ENCODE measurements at regions not wholly inside any gene's neighbourhood (a gene's known extent, or its start where the extent isn't known, plus 50 kb on each side); places are given as distances from the start of the nearest gene placed in this dataset.

GRCh38 chr10:125333769-125334168 is 173.4 kb upstream of the CTBP2 start:
- no peak for DNase-seq

GRCh38 chr10:125333209-125333591 is 172.8 kb upstream of the CTBP2 start:
- no peak for DNase-seq

DNA sequence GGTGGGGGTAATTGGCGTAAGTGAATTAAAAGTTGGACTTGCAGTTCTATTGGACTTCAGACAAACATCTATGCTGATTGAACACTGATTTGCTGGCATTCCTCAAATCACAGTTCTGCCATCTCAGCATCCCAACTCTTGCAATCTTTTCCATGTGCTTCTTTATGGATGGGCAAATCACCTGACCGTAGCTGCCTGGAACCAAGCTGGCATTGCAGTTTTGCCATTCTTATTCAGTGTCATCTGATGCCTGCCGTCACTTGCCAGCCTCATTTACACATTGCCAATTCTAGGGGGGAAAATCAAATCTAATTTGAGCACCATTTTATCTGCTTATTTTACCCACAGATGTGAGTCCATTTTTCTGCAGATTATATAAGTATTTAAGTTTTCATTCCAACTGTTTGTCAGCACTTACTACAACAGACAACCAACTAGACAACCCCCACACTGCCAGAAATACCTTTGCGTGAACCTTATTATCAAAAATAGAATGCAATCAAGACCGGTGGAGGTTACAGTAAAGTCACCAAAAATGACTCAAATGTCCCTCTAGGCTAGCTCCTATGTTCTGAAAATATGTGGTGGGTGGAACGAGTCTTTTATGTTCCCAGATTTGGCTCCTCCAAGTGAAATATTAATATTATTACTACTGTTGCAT is 172.3 kb upstream of the CTBP2 start:
- no peak for DNase-seq

GRCh38 chr10:125331056-125331455 is 170.7 kb upstream of the CTBP2 start:
- DNase-seq: no peak

DNA sequence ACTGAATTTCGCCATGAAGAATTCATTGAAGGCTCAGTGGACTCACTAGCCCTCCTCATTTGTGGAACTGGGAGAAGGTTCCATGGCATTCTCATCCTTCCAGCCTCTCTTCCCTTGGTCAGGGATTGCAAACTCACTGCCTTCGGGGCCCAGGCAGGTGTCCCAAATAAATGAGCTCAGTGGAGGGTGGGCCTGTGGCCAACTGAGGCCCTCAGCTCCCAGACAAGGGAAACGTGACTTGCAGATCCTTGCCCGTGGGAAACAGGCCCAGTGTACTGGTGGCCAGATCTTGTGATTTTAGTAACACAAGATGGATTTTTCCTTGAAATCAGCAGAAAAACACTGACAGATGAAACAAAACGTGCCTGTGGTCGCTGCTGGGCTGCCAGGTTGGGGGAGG is 168.7 kb upstream of the CTBP2 start:
- no peak for DNase-seq

DNA sequence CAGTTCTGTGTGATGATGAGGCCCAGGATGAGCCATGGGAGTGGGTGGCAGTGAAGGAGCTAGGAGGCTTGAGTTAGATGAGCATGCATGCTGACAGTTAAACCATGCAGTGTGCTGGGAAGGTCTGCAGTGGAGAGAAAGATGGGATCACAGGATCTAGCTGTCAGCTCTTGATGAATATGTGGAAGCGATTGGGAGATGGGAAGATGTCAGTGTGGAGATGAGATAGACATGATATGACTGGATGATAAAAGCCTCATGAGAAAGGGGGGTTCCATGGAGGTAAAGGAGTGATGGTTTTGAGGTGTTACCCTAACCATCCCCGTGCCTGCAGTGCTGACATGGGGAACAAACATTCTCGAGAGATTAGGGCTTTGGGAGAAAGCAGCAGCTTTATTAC is 165.0 kb upstream of the CTBP2 start:
- DNase-seq: no peak

DNA sequence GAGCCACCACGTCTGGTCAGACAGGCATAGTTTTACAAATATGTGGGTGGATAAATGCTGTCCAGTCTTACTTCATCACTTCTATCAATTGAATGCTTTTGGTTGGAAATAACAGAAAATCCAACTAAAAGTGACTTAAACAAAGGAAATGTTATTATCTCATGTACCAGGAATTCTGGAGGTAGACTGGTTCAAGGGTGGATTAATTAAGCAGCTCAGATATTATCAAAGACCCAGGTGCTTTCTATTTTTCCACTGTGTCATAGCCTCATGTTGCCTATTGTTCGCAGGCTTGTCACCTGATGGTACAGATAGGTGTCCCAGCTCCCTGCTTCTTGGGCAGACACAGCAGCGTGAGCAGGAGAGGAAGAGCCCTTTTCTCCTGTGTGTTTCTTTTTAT is 156.1 kb upstream of the CTBP2 start:
- no peak for DNase-seq

GRCh38 chr10:125300937-125301336 is 140.6 kb upstream of the CTBP2 start:
- no peak for DNase-seq

DNA sequence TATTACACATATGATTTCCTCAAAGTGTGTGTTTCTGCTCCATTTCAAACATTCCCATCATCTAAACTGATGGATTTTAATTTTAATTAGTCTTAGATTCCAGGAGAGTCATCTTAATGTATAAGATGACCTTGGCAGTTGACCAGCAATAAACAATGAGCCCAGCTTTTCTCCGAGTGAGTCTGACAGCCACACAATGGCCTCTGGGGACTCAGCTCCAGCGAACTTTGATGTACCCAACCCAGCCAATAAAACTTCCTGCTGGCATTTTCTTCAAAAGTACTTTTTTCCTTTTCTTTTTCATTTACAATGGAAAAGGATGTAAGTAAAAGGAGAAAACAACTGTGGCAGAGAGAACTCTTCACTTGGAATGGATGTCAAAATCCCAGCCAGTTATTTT is 139.1 kb upstream of the CTBP2 start:
- no peak for DNase-seq

DNA sequence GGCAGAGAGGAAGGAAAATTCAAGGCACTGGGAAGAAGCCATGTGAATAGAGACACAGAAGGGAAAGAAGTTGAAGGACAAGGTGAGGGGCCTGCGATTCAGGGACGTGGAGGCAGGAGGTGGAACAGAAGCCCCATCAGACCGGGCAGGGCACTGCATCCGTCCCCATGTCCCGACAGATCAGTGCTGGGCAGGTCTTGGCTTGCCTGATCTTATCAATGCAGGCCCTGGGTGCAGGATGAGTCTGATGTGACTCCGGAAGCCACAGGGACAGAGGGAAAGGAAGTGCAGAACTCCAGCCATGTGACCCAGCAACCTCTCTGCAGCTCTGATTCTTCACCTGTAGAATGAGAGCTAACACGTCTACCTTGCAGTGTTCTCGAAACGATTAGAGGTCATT is 136.2 kb upstream of the CTBP2 start:
- no peak for DNase-seq

GRCh38 chr10:125294109-125294508 is 133.7 kb upstream of the CTBP2 start:
- DNase-seq: no peak

DNA sequence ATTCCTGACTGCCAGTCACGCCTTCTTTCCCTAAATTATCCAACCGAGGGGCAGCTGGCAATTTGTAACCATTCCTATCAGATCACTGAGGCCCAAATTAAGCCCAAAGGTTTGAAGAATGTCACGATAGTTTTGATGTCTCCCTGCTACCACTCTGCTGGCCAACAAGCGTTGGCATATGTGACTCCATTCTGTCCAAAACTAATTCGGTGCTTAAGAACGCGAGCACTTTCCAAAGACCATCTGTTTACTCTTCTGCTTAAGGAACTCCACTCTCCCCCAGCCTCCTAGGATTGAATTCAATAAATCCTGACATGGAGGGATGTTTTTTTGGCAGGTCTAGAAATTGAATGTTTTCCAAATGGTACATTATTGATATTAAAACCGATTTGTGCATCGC is 131.5 kb upstream of the CTBP2 start:
- no peak for DNase-seq

- no peak for DNase-seq
Observed at GRCh38 chr10:125289461-125289860, 129.1 kb upstream of the CTBP2 start.

DNA sequence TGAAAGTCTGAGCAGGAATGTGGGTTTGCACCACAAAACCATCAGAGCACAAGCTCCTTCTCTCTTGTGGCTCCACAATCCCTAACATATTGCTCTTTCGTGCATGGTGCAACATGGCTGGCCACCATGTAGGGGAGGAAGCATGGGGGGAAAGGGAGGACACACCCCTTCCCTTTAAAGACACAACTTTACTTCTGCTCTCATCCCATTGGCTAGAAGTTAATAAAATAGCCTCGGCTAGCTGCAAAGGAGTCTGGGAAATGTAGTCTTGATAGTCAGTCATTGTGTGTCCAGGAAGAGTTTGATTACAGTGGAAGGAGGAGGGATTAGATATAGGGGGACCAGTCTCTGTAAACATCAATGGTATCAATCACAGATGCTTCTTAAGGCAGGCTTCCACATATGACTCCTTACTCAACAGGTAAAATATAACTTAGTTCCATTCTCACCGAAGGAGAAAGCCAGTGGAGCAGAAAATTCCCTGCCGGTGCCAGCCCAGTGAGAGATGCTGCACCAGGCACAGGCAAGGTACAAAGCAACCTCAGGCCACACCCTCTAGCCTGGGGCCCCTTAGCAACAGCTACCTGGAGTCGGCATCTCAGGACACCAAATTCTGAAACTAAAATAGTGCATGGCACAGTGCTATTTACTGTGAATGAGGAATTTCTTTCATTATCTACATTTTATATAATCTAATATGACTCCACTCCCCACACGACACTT is 124.7 kb upstream of the CTBP2 start:
- DNase-seq: no peak

GRCh38 chr10:125283836-125284614 is 123.7 kb upstream of the CTBP2 start:
- DNase-seq: no peak

- no peak for DNase-seq
Observed at GRCh38 chr10:125283191-125283835, 123.0 kb upstream of the CTBP2 start.

- no peak for DNase-seq
Observed at GRCh38 chr10:125281091-125281490, 120.7 kb upstream of the CTBP2 start.

DNA sequence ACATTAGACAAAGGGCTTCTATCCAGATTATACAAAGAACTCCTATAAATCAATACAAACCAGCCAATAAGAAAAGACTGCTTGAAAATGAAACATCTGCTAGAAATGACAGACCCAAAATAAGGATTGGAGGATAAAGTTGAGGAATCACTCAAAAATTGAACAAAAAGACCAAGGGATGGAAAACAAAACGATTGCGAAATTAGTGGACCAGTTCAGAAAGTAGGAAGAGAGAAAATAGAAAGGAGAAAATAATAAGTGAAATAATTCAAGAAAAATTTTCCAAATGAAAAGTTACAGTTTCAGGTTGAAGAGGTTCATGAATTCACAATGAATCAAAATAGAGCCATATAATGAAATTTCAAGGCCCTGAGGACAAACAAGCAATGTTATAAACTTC is 115.8 kb upstream of the CTBP2 start:
- no peak for DNase-seq

- no peak for DNase-seq
Observed at GRCh38 chr10:125274961-125275360, 114.6 kb upstream of the CTBP2 start.

DNA sequence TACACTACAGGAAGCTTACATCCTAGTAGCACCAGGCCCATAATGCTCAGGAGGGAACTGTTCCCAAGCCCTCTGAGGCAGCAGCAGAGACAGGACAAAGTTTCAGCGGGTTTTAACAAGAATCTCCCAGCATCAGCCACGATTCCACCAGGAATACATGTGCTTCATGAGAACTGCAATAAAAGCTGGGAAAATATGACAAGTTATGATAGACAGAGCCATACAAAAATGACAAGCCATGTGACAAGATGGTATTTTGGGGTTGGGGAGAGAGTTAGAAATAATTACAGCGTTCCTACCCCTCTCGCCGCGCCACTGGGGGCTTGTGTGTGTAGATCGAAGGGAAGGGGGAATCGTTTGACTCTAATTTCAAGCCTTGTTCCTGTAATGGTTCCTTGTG is 112.7 kb upstream of the CTBP2 start:
- no peak for DNase-seq

GRCh38 chr10:125269716-125270115 is 109.4 kb upstream of the CTBP2 start:
- no peak for DNase-seq

DNA sequence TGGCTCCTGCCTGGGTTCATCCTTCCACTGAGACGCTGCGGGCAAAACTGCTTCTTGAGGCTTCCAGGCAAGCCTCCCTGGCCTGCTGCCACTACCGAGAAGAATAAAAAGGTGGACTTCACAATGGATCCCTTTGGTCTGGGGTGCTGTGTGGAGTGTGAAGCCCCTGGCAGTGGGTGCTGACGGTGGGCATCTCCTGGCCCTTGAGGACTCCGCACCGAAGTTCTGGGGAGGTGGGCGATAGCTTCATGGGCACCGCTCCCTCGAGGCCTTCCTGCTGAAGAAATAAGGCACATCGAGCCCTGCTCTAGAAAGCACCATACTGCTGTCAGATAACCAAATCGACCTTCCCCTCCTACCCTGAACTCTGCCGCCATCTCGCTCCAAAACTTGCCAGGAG is 106.6 kb upstream of the CTBP2 start:
- no peak for DNase-seq

DNA sequence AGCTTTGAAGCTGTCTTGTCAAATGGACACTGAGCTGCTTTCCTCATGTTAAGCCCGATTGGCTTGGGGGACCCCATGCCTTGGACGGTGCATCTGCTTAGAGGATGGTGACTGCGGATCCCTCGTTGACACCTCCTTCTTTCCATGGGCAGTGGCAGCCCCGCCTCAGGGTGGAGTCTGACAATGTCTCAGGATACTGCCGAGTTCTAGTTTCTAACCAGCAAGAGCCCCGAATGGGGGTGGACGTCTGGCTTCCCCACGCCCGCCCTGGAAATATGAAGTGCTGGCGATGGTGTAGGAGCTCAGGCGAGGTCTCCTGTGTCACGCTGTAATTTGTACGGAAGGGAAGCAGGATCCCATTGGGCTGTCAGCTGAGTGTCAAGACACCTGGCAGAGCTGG is 106.2 kb upstream of the CTBP2 start:
- no peak for DNase-seq

- DNase-seq: no peak
Observed at GRCh38 chr10:125265579-125265955, 105.2 kb upstream of the CTBP2 start.
